HFF-Myc (cell line): ENCODE measurements at regions not wholly inside any gene's neighbourhood (a gene's known extent, or its start where the extent isn't known, plus 50 kb on each side); places are given as distances from the start of the nearest gene placed in this dataset.
A peak's percentile ranks its signal among the peaks of the same experiment; 100 is the strongest.

ENCODE experiments used
- DNase-seq: peaks from one replicate; pipeline ENCODE4 v3.0.0-alpha.2; 2011; ENCODE audit warnings: low read depth; ENCODE audit errors: extremely low read depth
- H3K4me3 ChIP-seq: replicated peaks from 2 replicates; pipeline ENCODE4 v1.5.1; 2011; ENCODE audit warnings: low read depth, mild to moderate bottlenecking, control low read depth, low read length
- TF ChIP-seq, protein P1 (sequence below): IDR thresholded peaks from 2 replicates; pipeline ENCODE4 v1.5.1; 2012; ENCODE audit warnings: mild to moderate bottlenecking, low read depth, low read length, control low read depth; ENCODE audit errors: missing control alignments

DNA sequence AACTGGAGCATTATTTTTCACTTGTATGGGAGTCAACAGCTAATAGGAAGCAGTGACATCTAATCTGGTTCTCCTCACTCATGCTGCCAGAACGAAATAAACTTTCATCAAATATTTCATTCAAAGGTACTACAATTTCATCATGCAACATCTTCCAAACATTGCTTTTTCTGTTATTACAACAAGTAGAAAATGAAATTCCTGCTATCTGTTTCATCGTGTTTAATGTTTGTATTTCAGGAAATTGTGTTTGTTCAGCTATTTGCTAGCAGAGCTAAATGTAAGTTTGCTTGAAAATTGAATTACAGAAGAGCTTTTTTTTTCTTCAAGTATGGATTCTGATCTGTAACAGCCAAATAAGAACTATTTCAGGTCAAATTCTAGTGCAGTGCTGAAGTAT is 90.1 kb downstream of the SLITRK6 start:
- TF ChIP-seq, protein P1, sequence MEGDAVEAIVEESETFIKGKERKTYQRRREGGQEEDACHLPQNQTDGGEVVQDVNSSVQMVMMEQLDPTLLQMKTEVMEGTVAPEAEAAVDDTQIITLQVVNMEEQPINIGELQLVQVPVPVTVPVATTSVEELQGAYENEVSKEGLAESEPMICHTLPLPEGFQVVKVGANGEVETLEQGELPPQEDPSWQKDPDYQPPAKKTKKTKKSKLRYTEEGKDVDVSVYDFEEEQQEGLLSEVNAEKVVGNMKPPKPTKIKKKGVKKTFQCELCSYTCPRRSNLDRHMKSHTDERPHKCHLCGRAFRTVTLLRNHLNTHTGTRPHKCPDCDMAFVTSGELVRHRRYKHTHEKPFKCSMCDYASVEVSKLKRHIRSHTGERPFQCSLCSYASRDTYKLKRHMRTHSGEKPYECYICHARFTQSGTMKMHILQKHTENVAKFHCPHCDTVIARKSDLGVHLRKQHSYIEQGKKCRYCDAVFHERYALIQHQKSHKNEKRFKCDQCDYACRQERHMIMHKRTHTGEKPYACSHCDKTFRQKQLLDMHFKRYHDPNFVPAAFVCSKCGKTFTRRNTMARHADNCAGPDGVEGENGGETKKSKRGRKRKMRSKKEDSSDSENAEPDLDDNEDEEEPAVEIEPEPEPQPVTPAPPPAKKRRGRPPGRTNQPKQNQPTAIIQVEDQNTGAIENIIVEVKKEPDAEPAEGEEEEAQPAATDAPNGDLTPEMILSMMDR: no peak
- DNase-seq: no peak
- H3K4me3 ChIP-seq: no peak overlapping the region

- H3K4me3 ChIP-seq: no peak overlapping the region
- TF ChIP-seq, protein P1: no peak
- DNase-seq: no peak
These were observed 98.3 kb downstream of the SLITRK6 start for GRCh38 chr13:85700906-85701305.

- TF ChIP-seq, protein P1: no peak
- H3K4me3 ChIP-seq: no peak overlapping the region
- DNase-seq: no peak
These were observed 101.0 kb downstream of the SLITRK6 start for GRCh38 chr13:85698256-85698655.

GRCh38 chr13:85694992-85695391 is 104.2 kb downstream of the SLITRK6 start:
- H3K4me3 ChIP-seq: no peak overlapping the region
- TF ChIP-seq, protein P1: no peak
- DNase-seq: peak; percentile 15

DNA sequence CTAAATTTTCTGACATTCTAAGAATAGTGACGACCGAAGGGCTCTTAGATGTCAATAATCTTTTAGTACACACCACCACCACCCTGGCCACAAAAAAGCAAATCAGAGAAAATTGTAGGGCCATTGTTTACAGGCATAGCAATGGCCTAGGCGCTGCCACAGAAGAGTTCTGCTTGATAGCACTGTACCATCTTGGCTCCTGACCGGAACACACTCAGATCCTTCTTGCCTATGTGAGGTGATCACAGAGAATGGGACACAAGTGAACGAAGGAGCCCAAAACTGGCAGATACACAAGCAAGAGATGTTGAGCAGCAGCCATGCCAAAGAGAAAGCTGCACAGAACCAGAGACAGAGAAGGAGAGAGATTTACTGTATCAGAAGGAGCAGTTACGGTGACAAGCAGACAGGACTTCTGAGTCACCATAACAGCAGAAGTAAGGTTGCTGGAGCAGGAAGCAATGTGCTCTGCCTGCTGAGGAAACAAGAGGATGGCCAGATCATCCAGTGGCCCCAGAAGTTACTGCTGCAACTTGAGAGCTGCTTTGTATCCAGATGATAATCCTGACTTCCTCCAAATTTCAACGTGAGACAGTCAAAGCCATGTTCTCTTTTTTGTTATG is 105.2 kb downstream of the SLITRK6 start:
- TF ChIP-seq, protein P1: no peak
- no peak overlapping the region for H3K4me3 ChIP-seq
- peak; percentile 42 for DNase-seq

- TF ChIP-seq, protein P1: no peak
- H3K4me3 ChIP-seq: no peak overlapping the region
- DNase-seq: no peak
These were observed 108.9 kb downstream of the SLITRK6 start for GRCh38 chr13:85690368-85690767.

- no peak overlapping the region for H3K4me3 ChIP-seq
- TF ChIP-seq, protein P1: no peak
- DNase-seq: no peak
These were observed 113.8 kb downstream of the SLITRK6 start for GRCh38 chr13:85685436-85685835.
